Parathyroid adenoma (tissue), 2 donors: ENCODE measurements at regions not wholly inside any gene's neighbourhood (a gene's known extent, or its start where the extent isn't known, plus 50 kb on each side); places are given as distances from the start of the nearest gene placed in this dataset.

Source experiments
- H2AFZ ChIP-seq: fragments of 300-600 bp; sonication (generic); one replicate; pipeline ENCODE4 v1.7.0; 2017; ENCODE audit warnings: antibody characterized with exemption, mild to moderate bottlenecking
- H3K27ac ChIP-seq: fragments of 300-600 bp; sonication (generic); one replicate; pipeline ENCODE4 v1.7.0; 2017
- H3K27me3 ChIP-seq: fragments of 300-600 bp; sonication (generic); one replicate; pipeline ENCODE4 v1.7.0; 2017; ENCODE audit warnings: low read length; ENCODE audit not compliant: control insufficient read depth, insufficient read depth
- H3K36me3 ChIP-seq: fragments of 300-600 bp; sonication (generic); one replicate; pipeline ENCODE4 v1.7.0; 2017; ENCODE audit warnings: low read length; ENCODE audit not compliant: control insufficient read depth, insufficient read depth
- H3K4me1 ChIP-seq: fragments of 300-600 bp; sonication (generic); one replicate; pipeline ENCODE4 v1.7.0; 2017; ENCODE audit warnings: control low read depth
- H3K4me2 ChIP-seq: fragments of 300-600 bp; sonication (generic); one replicate; pipeline ENCODE4 v1.7.0; 2017; ENCODE audit warnings: low read length
- H3K4me3 ChIP-seq: fragments of 300-600 bp; sonication (generic); one replicate; pipeline ENCODE4 v1.7.0; 2017; ENCODE audit warnings: low read depth, low read length
- H3K79me2 ChIP-seq: fragments of 300-600 bp; sonication (generic); one replicate; pipeline ENCODE4 v1.7.0; 2017; ENCODE audit warnings: control low read depth
- H3K9ac ChIP-seq: fragments of 300-600 bp; sonication (generic); one replicate; pipeline ENCODE4 v1.7.0; 2017; ENCODE audit warnings: mild to moderate bottlenecking
- H3K9me3 ChIP-seq: fragments of 300-600 bp; sonication (generic); one replicate; pipeline ENCODE4 v1.7.0; 2017; ENCODE audit warnings: low read length; ENCODE audit not compliant: control insufficient read depth
- TF ChIP-seq, protein P1 (sequence below): fragments of 300-600 bp; sonication (generic); IDR thresholded peaks from one replicate; pipeline ENCODE4 v1.7.0; 2017; ENCODE audit warnings: antibody characterized with exemption, mild to moderate bottlenecking
- donor health status: primary hyperparathyroidism.

DNA sequence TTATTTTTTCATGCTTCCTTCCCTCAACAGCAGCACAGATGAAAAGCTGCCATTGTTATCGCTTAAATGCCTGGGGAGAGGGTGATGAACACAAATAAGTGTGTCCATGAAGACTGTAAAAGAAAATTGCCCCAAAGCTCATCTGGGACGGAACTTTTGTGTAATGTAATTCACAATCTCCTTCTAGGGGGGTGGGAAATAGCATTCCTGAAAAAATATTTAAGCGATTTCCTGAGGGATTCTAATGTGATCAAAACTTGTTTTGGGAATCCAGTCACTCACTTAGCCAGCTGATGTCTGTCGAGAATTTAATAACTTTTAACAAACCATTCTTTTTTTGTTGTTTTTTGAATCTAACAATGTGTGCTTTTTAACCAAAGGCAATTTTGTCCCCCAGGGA, 427.9 kb downstream of the PLCL1 start:
- H3K4me3 ChIP-seq: no peak overlapping the region
- H3K27me3 ChIP-seq: no peaks in the 10 kb centered on the region
- H3K4me1 ChIP-seq: no peaks in the 10 kb centered on the region
- no peak overlapping the region for H3K4me2 ChIP-seq
- no peak overlapping the region for H3K9ac ChIP-seq
- TF ChIP-seq, protein P1, sequence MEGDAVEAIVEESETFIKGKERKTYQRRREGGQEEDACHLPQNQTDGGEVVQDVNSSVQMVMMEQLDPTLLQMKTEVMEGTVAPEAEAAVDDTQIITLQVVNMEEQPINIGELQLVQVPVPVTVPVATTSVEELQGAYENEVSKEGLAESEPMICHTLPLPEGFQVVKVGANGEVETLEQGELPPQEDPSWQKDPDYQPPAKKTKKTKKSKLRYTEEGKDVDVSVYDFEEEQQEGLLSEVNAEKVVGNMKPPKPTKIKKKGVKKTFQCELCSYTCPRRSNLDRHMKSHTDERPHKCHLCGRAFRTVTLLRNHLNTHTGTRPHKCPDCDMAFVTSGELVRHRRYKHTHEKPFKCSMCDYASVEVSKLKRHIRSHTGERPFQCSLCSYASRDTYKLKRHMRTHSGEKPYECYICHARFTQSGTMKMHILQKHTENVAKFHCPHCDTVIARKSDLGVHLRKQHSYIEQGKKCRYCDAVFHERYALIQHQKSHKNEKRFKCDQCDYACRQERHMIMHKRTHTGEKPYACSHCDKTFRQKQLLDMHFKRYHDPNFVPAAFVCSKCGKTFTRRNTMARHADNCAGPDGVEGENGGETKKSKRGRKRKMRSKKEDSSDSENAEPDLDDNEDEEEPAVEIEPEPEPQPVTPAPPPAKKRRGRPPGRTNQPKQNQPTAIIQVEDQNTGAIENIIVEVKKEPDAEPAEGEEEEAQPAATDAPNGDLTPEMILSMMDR: no peak
- H3K27ac ChIP-seq: no peak overlapping the region
- no peaks in the 10 kb centered on the region for H3K79me2 ChIP-seq
- H3K9me3 ChIP-seq: no peaks in the 10 kb centered on the region
- no peak overlapping the region for H2AFZ ChIP-seq
- H3K36me3 ChIP-seq: no peaks in the 10 kb centered on the region

DNA sequence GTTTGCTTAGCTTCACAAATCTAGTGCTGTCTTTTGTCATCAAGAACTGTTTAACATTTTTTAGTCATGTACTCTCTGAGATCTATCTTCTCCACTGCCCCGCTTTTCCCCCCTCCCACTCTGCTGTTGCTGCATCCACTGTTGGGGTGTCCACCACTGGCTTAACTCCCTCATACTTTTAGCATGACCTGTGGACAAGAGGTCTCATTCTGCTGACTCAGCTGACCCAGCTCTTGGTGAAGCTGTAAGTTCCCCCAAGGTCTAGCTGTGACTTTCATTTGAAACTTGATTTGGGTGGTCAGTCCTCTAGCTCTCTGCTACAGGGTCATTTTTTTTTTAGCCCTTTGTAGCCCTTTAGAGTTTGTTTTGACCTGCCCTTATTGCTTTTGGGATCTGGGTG, 427.2 kb downstream of the PLCL1 start:
- Histone ChIP-seq H3K9me3 (no peaks in the 10 kb centered on the region), H3K4me2 (no peak overlapping the region), H3K4me3 (no peak overlapping the region), H3K9ac (no peak overlapping the region), H2AFZ (no peak overlapping the region), H3K27ac (no peak overlapping the region), H3K4me1 (no peaks in the 10 kb centered on the region), H3K27me3 (no peaks in the 10 kb centered on the region), H3K36me3 (no peaks in the 10 kb centered on the region), H3K79me2 (no peaks in the 10 kb centered on the region)
- TF ChIP-seq, protein P1: no peak

DNA sequence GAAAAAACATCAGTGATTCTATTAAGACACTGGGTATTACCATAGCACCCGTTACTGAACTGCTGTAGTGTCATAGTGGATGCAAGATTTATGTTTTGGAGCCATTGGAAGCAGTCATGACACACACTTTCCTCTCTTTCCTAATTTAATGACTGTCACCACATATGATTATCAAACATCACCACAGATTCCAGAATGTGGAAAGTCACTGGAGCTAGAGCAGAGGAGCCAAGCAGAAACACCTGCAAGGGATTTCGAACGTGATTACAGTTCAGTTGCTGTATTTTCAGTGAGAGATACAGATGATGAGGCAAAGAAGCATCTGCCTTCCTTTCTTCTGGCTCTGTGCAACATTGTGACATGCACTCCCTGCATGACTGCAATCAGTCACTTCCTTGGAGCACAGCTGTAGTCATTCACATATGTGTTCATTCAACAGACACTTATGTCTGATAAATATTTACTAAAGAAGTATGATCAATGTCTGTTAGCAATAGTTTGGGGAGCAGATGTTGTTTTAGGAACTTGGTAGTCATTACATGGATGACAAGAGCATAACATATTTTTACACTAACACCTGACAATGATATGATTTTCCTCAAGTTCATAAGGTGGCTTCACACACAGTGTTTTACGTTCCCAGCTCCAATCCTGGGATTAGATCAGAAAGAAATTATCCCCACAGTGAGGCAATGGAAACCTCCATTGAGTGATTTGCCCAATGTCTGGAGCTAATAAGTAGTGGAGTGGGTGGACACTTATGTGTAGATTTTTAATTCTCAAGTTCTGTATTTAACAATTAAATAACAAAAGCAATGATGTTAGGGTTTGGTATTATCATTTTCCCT, 416.6 kb downstream of the PLCL1 start:
- Histone ChIP-seq H3K79me2 (no peaks in the 10 kb centered on the region), H3K4me3 (no peak overlapping the region), H3K4me1 (no peaks in the 10 kb centered on the region), H3K9me3 (no peaks in the 10 kb centered on the region), H3K9ac (no peak overlapping the region), H2AFZ (no peak overlapping the region), H3K27me3 (no peaks in the 10 kb centered on the region), H3K4me2 (no peak overlapping the region), H3K27ac (no peak overlapping the region), H3K36me3 (no peaks in the 10 kb centered on the region)
- TF ChIP-seq, protein P1: no peak

DNA sequence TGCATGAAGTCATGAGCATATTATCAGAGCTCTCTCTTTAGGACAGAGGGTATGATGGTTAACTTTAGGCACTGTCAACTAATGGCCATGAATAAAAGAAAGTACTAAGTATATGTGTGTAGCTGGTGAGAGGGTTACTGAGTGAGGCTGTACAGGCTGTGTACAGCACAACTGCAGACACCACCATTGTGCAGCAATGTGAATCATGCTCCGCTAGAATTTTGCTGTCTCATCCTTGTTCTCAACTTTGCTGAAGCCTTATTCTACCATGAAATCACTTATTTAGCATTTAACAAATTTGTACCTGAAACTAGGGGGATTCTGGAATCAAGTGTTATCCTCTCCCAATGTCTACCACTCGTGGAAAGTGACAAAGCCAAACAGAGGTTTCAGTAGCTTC, 414.9 kb downstream of the PLCL1 start:
- H3K36me3 ChIP-seq: no peaks in the 10 kb centered on the region
- H3K27me3 ChIP-seq: no peaks in the 10 kb centered on the region
- no peak overlapping the region for H3K27ac ChIP-seq
- H3K9me3 ChIP-seq: no peaks in the 10 kb centered on the region
- no peak overlapping the region for H3K9ac ChIP-seq
- no peak overlapping the region for H3K4me2 ChIP-seq
- H3K79me2 ChIP-seq: no peaks in the 10 kb centered on the region
- TF ChIP-seq, protein P1: no peak
- no peak overlapping the region for H3K4me3 ChIP-seq
- no peak overlapping the region for H2AFZ ChIP-seq
- no peaks in the 10 kb centered on the region for H3K4me1 ChIP-seq

DNA sequence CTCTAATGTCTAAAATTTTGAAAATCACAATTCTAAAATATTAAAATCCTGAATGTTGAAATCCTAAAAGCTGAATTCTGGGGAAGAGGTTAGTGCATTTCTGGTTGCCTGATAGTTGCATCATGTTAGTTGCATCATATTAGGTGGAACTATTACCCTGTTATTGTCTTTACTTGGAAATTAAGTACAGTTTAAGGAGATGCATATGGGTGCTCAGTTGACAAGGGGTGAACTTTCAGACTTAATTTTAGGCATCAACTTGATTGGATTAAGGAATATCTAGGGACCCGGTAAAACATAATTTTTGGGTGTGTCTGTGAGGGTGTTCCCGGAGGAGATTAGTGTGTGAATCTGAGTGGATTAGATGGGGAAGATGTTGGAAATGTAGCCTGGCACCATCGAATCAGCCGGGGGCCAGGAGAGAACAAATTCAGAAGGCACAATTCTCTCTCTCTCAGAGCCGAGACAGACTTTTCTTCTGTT, 409.8 kb downstream of the PLCL1 start:
- TF ChIP-seq, protein P1: no peak
- Histone ChIP-seq H3K9ac (no peak overlapping the region), H3K27me3 (no peaks in the 10 kb centered on the region), H3K4me3 (no peak overlapping the region), H3K4me1 (no peaks in the 10 kb centered on the region), H3K27ac (no peak overlapping the region), H3K9me3 (no peaks in the 10 kb centered on the region), H3K79me2 (no peaks in the 10 kb centered on the region), H3K36me3 (no peaks in the 10 kb centered on the region), H2AFZ (no peak overlapping the region), H3K4me2 (no peak overlapping the region)
